ENCODE measurements at regions not wholly inside any gene's neighbourhood (a gene's known extent, or its start where the extent isn't known, plus 50 kb on each side); places are given as distances from the start of the nearest gene placed in this dataset.

GRCh38 chr2:18856765-18857164 lies 267.4 kb upstream of the NT5C1B start:
- ChIA-PET POLR2A (no interaction called here), CTCF (ENCODE audit: low intra/inter-chr PET ratio) (no interaction called here)
- H3K9ac ChIP-seq (ENCODE audit: insufficient read depth in 1 of 2, low read depth in 2 of 2, low read length in 2 of 2), result no peak overlapping the region
- no peaks in the 10 kb centered on the region for H3K79me2 ChIP-seq (ENCODE audit: control insufficient read depth, insufficient read depth, low read length)
- no peaks in the 10 kb centered on the region; the same call in 1 of the 2 replicates for H3K9me3 ChIP-seq (replicated peaks; ENCODE audit: control insufficient read depth, insufficient read depth, low read depth, low read length)
- H3K4me1 ChIP-seq (replicated peaks in 1 of 2; ENCODE audit: control insufficient read depth in 2 of 2, insufficient read depth in 2 of 2, low read length in 2 of 2), result no peaks in the 10 kb centered on the region
- in situ Hi-C loops (cut with MboI) (no loop called here), intact Hi-C loops (cut with micrococcal nuclease) (no loop called here)
- H3K9me1 ChIP-seq (ENCODE audit: control insufficient read depth, insufficient read depth, low read length), result no peaks in the 10 kb centered on the region
- no TSS peak for BruUV-seq (replicated peaks)
- no peak overlapping the region for H3K4me2 ChIP-seq (ENCODE audit: insufficient read depth, low read length)
- no peak overlapping the region for H2AFZ ChIP-seq (ENCODE audit: low read depth, low read length)
- H3K27ac ChIP-seq (ENCODE audit: extremely low read depth, low read depth, low read length), result no peak overlapping the region
- DNase-seq (ENCODE audit: extremely low read depth in 1 of 4, low spot score in 3 of 4), result no peak
- no peaks in the 10 kb centered on the region for H4K20me1 ChIP-seq (replicated peaks; ENCODE audit: control insufficient read depth, insufficient read depth, low read length)
- no peaks in the 10 kb centered on the region for H3K36me3 ChIP-seq (ENCODE audit: control insufficient read depth, insufficient read depth, low read length)
- ATAC-seq, result no peak
- TF ChIP-seq ZNF23 (CRISPR knock-in tag; IDR thresholded peaks at IDR 0.05), result no peak
- no peak for TF ChIP-seq ZC3H4 (CRISPR knock-in tag; IDR thresholded peaks at IDR 0.05; ENCODE audit: borderline replicate concordance)
- TF ChIP-seq ZNF174 (CRISPR knock-in tag; IDR thresholded peaks at IDR 0.05), result no peak
- TF ChIP-seq NBN (IDR thresholded peaks at IDR 0.05; ENCODE audit: low read depth), result no peak
- TF ChIP-seq PTRF (tag; IDR thresholded peaks at IDR 0.05), result no peak
- TF ChIP-seq, protein P1, sequence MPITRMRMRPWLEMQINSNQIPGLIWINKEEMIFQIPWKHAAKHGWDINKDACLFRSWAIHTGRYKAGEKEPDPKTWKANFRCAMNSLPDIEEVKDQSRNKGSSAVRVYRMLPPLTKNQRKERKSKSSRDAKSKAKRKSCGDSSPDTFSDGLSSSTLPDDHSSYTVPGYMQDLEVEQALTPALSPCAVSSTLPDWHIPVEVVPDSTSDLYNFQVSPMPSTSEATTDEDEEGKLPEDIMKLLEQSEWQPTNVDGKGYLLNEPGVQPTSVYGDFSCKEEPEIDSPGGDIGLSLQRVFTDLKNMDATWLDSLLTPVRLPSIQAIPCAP (CRISPR knock-in tag; IDR thresholded peaks at IDR 0.05; ENCODE audit: borderline replicate concordance), result no peak
- no peak for TF ChIP-seq CBX2 (IDR thresholded peaks at IDR 0.05; ENCODE audit: insufficient read depth, low read length, poor library complexity, severe bottlenecking)
- TF ChIP-seq, protein P2, sequence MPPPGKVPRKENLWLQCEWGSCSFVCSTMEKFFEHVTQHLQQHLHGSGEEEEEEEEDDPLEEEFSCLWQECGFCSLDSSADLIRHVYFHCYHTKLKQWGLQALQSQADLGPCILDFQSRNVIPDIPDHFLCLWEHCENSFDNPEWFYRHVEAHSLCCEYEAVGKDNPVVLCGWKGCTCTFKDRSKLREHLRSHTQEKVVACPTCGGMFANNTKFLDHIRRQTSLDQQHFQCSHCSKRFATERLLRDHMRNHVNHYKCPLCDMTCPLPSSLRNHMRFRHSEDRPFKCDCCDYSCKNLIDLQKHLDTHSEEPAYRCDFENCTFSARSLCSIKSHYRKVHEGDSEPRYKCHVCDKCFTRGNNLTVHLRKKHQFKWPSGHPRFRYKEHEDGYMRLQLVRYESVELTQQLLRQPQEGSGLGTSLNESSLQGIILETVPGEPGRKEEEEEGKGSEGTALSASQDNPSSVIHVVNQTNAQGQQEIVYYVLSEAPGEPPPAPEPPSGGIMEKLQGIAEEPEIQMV (tag; conservative IDR thresholded peaks at IDR 0.05; ENCODE audit: low read depth), result no peak
- TF ChIP-seq CBFA2T3 (IDR thresholded peaks at IDR 0.05), result no peak
- no peak for TF ChIP-seq ZNF76 (CRISPR knock-in tag; IDR thresholded peaks at IDR 0.05; ENCODE audit: borderline replicate concordance)
- no peak for TF ChIP-seq ETS2 (tag; IDR thresholded peaks at IDR 0.05; ENCODE audit: borderline replicate concordance, poor library complexity, severe bottlenecking)
- no peak for TF ChIP-seq HEY1 (CRISPR knock-in tag; IDR thresholded peaks at IDR 0.05; ENCODE audit: borderline replicate concordance)
- no peak for TF ChIP-seq MYNN (IDR thresholded peaks at IDR 0.05)
- no peak for TF ChIP-seq MYNN (CRISPR knock-in tag; IDR thresholded peaks at IDR 0.05)
- TF ChIP-seq KDM2B (CRISPR knock-in tag; IDR thresholded peaks at IDR 0.05), result no peak
- no peak for TF ChIP-seq ETV5 (CRISPR knock-in tag; IDR thresholded peaks at IDR 0.05; ENCODE audit: low read depth)
- TF ChIP-seq, protein P3, sequence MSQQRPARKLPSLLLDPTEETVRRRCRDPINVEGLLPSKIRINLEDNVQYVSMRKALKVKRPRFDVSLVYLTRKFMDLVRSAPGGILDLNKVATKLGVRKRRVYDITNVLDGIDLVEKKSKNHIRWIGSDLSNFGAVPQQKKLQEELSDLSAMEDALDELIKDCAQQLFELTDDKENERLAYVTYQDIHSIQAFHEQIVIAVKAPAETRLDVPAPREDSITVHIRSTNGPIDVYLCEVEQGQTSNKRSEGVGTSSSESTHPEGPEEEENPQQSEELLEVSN (IDR thresholded peaks at IDR 0.05; ENCODE audit: borderline replicate concordance in 1 of 2, extremely low read depth in 1 of 2, insufficient read depth in 1 of 2, insufficient read length in 1 of 2, low read depth in 1 of 2, low read length in 1 of 2, poor library complexity in 1 of 2, severe bottlenecking in 1 of 2), result no peak
- TF ChIP-seq CREB3L1 (IDR thresholded peaks at IDR 0.05; ENCODE audit: borderline replicate concordance, low read depth), result no peak
- H3K27me3 ChIP-seq (ENCODE audit: control insufficient read depth in 2 of 2, insufficient read depth in 2 of 2, low read length in 2 of 2), result no peaks in the 10 kb centered on the region
- no peak for FAIRE-seq
- no peak overlapping the region for H3K4me3 ChIP-seq
